SHP77 (cell line): ENCODE measurements at regions not wholly inside any gene's neighbourhood (a gene's known extent, or its start where the extent isn't known, plus 50 kb on each side); places are given as distances from the start of the nearest gene placed in this dataset.

Experiments
- DNase-seq, 2 experiments: peaks; one replicate each; lab custom pipeline; 2025; lab: John Stamatoyannopoulos, UW

DNA sequence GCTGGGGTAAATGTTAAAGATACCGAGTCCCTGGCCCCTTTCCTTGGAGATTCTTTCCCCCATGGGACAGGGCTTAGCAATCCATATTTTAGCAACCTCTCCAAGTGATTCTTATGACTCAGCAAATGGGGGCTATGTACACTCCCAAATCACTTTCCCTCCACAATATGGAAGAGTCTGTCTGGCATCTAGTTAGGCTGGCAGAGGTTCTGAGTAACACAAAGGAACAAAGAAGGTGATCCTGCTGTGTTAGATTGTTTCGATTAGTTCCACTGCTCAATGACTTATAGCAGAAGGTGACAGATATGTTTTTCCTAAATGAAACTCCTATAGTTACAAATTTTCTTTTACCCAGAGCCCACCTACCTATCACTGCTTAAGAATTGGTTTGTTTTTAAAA is 154.0 kb upstream of the SYT13 start:
- DNase-seq: no peak

DNA sequence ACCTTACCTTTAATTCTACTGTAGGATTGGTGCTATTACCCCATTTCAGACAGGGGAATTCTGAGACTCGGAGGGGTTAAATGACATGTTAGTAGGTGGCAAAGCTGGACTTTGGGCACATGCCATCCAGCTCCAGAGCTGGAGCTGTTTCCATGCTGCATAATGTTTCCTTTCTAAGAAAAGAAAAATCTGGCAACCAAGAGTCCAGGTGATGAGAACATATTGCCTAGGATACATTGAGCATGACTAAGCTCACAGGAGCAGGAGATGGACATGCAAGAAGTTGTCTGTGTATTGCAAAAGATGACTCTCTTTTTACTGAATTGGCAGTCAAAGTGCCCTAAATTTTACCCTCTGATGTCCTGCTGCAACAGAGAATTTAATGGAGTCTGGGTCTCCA is 150.8 kb upstream of the SYT13 start:
- DNase-seq: no peak

DNA sequence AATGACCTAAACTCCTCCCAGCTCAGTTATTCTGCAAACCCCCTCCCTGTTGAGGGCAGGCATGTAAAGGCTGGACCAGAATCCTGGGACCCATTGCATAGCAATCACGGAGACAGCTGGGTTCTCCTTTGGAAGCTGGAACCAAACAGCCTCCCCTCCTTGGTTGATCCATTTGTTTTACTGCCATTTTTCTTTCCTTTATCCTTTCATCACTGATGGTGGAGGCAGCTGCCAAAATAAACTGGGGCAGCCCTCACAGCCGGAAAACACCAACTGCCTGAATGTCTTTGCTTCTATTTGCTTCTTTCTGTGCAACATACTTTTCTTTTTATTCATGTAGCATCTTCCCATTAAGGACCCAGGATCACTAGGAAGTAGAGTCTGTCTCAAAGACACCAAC is 150.0 kb upstream of the SYT13 start:
- no peak for DNase-seq

DNA sequence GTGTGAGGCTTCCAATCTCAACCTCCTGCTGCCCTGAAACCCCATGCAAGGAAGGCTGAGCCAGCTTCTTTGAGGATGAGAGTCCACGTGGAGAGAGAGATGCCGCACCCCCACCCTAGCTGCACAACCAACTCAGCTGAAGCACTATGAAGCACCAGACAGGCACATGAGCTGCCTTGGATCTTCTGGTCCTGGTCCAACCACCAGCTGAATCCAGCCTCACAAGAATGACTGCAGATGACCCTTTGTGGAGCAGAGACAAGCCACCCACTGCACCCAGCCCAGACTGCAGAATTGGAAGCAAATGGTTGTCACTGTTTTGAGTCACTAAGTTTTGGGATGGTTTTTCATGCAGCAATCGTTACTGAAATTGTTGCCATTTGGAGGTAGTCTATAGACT is 149.6 kb upstream of the SYT13 start:
- no peak for DNase-seq

DNA sequence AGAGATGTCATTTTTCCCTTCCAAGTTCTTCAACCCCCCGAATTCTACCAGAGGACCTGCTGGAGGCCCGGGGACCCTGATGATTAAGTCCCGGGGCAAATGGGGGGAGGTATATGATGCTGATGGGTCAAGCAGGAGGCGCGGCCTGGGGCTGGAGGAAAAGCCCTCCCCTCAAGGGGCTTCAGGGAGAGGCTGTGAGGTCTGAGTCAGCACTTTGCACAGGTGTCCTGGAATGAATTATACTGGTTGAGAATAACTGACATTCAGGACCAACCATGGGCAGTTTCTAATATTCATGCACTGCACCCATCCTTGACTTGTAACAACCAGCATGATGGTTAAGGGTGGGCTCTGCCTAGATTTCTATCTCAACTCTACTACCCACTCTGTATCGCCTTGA is 146.8 kb upstream of the SYT13 start:
- DNase-seq: no peak

DNA sequence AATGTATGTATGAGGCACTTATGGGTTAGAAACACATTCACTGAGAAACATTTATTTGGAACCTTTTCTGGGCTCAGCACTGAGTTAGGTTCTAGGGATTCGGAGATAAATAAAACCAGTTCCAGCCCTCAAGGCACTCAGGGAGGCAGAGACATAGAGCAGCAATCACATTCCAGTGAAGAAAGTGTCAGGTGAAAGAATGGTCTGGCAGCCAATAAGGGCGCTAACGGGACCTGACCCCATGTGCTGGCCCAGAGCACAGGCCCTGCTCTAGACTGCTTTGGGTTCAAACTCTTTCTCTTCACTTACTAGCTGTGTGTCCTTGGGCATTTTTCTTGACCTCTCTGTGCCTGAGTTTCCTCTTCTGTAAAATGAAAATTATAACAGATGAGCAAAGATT is 146.0 kb upstream of the SYT13 start:
- no peak for DNase-seq

DNA sequence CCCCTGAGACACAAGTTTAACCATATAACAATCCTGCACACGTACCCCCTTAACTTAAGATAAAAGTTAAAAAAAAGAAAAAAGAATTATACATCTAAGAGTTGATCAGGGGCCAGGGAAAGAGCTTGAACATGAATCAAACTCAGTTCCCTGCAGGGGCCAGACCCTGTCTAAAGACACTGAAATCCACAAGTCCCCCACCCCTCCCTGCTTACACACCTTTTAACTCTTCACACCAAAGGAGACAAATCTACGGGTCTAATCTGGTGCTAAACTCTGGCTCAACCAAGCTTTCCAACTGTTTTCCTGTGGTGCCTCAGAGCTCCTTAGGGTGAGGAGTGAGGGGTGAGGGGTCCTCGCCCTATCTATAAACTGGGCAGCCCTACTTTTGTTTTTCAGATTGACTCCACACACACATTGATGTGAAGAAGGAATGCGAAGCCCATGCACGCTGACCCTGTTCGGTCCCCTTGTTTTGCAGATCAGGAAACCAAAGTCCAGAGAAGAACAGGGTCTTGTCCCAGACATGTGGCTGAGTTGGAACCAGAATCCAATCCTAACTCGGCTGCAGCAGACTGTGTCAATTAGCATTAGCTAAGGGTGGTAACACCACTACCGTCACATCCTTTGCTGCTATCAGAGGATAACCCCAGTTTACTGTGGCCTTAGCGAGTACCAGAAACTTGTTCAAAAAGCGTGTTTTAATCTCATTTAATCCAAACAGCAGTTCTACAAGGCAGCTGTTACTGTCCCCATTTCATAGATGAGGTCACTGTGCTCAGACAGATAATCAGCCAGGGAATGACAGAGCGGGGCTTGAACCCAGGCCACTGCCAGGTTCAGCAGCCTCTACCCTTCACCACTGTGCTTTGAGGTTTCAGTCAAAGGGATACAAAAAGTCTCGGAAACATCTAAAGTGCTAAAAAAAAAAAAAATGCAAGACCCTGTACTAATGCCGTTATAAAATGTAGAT is 145.2 kb upstream of the SYT13 start:
- DNase-seq: no peak

DNA sequence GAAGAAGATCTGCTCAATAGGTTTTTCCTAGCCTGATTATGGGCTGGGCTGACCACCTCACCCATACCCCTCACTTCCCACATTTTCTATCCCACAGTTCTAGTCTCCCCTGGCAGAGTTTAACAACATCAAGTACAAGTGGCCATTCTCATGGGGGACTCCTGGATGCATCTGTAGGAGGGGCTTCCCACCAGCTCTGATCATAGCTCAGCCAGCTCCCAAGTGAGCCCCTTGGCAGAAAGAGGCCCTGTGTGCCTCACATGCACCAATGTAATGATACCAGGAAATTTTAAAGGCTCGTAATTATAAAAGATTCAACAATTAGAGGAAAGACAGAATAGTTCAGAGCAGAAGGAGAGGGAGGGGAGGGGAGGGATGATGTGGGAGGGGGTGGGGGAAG is 144.2 kb upstream of the SYT13 start:
- DNase-seq: no peak

DNA sequence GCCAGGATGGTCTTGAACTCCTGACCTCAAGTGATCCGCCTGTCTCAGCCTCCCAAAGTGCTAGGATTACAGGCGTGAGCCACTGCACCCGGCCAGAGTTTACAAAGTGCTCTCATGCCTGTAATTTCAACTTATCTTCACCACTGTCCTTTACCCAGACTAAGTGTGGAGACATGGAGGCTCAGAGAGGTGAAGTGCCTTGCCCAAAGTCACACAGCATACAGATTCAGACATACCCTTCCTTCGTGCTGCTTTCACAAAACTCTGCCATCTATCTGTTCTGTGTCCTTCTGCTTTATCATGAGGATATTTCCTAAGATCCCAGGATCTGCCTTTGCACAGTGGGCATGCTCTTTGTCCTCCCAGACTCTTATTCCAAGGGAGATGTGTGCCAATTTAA is 143.6 kb upstream of the SYT13 start:
- DNase-seq: no peak

DNA sequence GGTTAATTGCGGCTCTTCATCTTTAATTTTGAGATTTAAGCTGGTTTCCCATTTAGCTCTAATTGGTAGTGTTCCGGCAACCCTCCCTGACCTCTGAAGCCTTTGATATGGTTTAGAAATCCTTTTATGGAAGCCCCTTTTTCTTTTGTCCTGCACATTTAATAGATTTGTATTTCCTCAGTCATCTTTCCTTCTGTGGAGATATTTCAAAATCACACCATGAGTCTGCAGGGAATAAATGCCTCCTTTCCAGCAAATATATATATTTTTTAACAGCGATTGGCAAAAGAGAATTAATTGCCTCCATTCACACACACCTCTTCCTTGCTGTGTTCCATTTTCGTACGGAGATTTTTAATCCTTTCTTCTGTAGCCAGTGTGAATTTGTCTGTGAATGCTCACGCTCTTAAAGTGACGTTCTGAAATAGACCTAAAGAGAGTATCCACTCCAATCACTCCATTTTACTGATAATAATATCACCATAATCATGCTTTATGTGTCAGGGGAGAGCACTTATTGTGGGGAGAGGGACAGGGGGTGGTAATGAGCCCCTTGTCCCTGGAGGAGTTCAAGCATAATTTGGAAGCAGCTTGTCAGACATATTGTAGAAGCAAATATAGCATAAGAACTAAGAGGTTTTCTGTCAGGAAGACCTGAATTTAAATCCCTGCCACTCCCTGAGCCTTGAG is 142.5 kb upstream of the SYT13 start:
- DNase-seq: no peak

DNA sequence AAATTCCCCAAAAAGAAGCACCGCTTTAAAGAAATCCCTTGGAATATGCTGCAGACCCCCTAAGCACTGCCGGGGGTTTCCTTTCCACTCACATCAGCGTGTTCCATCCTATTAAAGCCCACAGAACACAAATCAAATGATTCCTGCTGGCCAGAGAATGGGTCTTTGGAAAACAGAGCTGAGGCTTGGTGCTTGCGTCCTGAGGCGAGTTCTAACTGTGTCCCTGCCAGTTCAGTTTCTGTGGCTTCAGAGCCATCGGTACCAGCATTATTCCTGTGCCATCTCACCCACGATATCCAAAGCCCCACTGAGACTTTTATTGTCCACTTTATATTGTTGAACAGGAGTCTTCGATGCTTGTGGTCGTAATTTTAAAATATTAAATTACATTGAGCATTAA is 142.0 kb upstream of the SYT13 start:
- no peak for DNase-seq

DNA sequence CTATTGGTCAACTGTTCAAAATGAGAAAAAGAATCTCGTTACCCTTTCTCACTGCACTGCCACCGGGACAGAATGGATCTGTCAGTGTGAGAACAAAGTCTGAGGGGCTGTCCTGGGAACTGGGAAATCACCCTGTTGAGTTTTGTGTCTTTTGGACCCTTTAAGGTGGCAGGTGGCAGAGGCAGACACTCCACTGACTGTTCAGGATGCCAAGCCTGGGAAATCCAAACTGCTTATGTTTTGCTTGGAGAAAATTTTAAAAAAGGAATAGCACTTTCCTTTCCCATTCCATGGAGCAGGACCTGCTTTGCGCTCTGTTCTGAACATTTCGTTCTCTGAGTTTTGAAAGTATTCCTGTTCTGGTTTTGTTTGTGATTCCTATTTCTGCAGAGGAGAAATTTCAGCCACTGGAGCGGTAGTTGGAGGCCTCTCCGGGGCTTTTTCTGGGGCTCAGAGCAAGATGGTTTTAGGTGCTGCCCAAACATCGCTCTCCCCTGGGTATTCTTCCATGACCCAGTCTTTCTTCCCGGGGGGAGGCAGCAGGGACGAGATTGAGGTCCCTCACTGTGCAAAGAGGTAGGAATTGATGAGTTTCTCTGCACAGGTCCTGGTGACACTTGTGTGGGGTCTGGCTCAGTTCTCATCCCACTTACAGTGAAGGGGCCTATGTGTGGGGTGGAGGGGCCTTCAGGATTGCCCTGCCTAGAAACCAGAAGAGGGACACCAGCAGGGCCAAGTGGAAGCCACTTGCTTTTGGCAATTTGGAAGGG is 138.5 kb upstream of the SYT13 start:
- no peak for DNase-seq

DNA sequence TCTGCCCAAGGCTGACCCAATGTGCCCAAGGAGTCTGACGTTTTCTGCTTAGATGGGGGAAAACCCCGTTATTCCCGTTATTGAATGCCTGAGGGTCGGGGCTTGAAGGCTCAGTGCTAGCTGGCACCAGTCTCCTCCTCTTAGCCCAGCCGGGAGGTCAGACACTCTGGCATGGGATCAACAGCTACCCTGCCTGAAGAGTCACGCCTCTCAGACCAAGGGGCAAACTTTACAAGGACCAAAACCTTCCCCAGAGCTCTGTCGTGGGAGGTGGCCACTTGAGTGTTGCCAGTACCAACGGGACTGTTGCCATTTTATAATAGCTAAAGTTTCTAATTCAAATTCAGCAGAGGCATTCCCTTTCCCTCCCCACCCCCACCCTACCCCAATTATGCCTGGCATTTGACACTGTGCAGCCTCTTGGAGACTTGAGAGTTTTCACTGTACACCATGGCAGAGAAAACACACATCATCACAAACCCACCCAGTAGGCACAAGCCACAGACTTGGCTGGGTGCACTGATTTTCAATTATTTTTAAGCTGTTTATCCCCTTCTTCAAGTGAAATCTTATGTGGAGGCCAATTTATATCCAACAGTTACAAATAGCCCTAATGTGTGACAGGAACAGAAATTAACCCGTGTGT is 137.5 kb upstream of the SYT13 start:
- no peak for DNase-seq

DNA sequence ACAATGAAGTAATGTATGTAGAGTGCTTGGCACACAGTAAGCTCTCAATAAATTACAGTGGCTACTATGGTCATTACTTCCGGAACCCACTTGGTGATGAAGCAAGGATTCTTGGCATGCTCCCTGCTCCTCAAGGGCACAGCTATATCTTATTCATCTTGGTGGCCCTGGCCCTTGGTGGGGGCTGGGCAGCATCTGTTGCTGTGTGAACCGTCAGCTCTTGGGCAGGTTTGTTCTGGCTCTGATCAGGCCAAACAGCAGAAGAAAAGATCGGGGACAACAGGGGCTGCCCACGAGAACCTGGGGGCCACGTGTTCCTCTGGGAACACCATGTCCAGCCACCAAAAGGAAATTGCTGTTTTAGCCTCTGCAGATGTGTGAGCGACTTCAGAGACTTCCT is 136.9 kb upstream of the SYT13 start:
- no peak for DNase-seq

DNA sequence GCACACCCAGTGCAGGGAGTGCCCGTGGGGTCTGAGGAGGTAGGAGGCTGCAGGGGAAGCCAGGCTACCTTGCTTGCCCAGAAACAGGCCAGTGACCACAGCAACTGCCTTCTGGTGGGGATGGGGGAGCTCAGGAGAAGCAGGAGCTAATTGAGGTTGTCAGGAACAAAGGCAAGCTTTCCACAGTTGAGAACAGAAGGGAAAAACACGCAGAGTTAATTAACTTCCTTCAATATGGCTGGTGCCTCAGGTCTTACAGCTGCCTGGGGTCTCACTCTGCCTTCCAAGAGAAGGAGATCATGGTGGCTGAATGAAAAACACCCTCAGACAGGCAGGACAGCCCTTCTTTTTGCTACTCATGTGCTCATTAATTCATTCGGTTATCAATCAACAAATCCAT is 127.9 kb upstream of the SYT13 start:
- no peak for DNase-seq

DNA sequence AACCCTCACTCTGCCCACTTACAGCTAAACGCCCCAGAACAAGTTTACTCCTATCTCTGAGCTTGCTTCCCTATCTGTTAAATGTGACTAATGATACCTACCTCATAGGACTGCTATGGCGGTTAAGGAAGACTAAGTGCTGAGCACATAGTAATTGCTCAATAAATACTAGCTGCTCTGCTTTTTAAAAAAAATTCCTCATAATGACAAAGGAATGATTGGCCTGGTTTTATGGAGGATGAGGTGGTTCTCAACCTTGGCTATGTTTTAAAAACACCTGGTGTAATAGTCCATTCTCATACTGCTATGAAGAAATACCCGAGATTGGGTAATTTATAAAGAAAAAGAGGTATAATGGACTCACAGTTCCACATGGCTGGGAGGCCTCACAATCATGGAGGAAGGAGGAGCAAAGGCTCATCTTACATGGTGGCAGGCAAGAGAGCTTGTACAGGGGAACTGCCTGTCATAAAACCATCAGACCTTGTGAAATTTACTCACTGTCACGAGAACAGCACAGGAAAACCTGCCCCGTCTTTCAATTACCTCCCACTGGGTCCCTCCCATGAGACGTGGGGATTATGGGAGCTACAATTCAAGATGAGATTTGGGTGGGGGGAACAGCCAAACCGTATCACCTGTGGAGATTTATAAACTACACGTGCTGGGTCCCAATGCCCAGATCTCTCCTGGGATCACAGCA is 127.2 kb upstream of the SYT13 start:
- no peak for DNase-seq

DNA sequence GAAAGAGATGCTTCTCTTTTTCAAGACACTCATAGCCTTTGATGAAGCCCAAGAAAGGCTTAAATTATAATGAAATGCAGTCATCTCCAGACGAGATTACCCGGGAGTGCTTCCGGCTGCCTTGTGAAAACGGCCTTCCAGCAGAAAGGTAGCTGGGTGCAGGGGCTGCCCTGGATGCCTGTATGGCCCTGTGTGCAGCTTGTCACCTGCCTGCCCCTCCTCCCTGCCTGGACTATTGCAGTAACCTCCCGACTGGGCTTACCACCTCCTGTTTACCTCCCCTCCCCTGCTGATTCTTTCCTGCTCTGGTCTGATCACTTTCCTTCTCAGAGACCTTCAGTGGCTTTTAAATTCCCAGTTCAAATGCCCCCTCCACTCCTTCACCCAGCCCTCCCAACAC is 126.4 kb upstream of the SYT13 start:
- DNase-seq: no peak

DNA sequence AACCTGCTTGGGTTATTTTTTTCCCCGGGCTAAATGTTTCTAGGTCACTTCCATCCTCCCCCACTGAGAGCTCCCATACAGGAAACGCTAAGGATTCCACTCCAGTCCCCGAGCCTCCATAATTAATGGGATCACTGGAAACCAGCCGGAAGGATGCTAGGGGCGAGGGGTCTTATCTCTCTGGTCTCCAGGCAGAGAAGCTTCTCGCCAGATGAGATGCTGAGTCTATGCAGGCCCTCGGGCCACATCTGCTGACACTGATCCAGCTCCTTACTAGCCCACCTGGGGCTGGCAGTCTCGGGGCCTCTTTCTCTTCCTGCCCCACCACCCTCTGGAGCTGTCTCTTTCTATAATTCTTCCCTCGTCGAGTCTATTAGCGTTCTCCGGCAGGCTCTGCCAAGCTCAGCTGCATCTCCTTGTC is 125.9 kb upstream of the SYT13 start:
- DNase-seq: no peak

DNA sequence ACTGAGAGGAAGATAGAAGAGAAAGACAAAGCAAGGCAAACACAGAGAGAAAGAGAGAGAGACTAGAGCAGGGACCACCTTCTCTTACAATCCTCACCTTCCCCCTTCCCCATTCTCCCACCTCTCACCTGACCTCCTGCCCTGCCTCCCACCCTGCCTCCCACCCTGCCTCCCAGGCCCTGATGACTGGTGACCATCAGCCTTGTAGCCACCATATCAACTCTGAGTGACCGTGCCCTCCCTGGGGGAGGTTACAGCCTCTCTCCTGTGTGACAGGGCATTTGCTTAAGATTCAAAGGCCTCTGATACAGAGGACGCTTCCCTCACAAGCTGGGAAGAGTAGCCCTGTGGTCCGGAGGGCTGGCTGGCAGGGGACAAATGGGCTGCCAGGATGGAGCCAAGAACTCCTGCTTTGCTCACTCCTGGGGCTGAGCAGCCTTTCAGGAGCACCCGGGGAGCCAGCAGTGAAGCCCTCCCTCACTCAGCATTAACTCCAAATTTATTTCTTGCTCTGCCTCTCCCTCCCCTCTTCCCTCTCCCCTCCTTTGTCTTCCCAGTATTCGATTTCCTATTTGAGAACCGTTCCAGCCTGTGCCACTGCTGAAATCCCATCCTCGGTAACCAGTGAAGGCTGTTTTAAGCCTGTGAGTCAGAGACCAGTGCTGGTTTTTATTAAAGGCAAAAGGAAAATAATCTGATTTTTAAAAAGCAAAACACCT is 125.2 kb upstream of the SYT13 start:
- no peak for DNase-seq

DNA sequence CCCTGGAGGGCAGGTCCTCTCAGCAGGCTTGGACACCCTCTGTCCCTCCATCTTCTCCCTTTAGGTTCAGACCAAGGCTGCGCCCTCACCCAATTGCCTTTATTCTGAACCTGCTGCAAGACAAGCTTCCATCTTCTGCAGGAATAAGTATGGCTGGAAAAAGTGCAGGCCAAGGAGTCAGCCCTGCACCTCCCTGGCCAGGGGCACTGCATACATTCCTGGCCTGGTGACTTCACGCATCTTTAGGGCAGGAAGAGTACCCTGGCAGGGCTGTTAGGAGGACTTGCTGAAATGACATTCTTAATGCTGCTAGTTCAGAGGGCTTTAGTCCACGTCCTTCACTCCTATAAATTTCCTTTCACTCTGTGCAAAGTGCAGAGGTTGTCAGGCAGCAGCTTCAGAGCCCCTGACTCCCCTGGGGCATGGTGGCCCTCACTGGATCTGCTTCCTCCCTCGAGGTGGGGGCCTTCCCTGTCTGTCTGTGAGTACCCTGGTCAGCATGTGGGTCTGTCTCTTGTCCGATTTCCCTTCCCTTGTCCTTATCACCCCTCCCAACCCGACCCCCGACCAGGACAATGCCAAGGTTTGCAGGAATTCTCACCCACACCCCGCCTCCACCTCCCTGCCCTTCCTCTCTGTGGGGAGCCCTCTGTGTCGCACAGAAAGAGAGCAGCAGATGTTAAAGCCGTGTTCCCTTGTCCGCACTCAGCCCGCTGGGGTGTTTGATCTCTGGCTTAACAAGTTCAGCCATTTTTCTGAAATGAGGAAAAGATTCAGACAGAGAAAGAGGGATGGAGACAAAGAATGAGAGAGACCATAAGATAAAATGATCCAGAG is 124.5 kb upstream of the SYT13 start:
- no peak for DNase-seq
